SJSA1 (cell line): ENCODE measurements at regions not wholly inside any gene's neighbourhood (a gene's known extent, or its start where the extent isn't known, plus 50 kb on each side); places are given as distances from the start of the nearest gene placed in this dataset.

Experiments used
- DNase-seq, 2 experiments: peaks; one replicate each; pipeline ENCODE4 v3.0.0-alpha.2; 2015 to 2020; ENCODE audit warnings: low spot score in 2 of 2, low read depth in 1 of 2
- H3K27ac ChIP-seq: fragments of 250-450 bp; sonication (Bioruptor Pico); 2 replicates; pipeline ENCODE4 v1.5.1; 2020; ENCODE audit warnings: mild to moderate bottlenecking, moderate library complexity
- H3K27me3 ChIP-seq: fragments of 250-450 bp; sonication (Bioruptor Pico); replicated peaks from 2 replicates; pipeline ENCODE4 v1.5.1; 2020; ENCODE audit warnings: mild to moderate bottlenecking, moderate library complexity
- H3K36me3 ChIP-seq: fragments of 250-450 bp; sonication (Bioruptor Pico); 2 replicates; pipeline ENCODE4 v1.5.1; 2020; ENCODE audit warnings: mild to moderate bottlenecking
- H3K4me1 ChIP-seq: fragments of 250-450 bp; sonication (Bioruptor Pico); replicated peaks from 2 replicates; pipeline ENCODE4 v1.6.1; 2021; ENCODE audit warnings: mild to moderate bottlenecking
- H3K4me3 ChIP-seq: fragments of 250-450 bp; sonication (Bioruptor Pico); 2 replicates; pipeline ENCODE4 v1.5.1; 2020; ENCODE audit warnings: mild to moderate bottlenecking
- H3K9me3 ChIP-seq: fragments of 250-450 bp; sonication (Bioruptor Pico); replicated peaks from 2 replicates; pipeline ENCODE4 v1.5.1; 2020; ENCODE audit warnings: mild to moderate bottlenecking

DNA sequence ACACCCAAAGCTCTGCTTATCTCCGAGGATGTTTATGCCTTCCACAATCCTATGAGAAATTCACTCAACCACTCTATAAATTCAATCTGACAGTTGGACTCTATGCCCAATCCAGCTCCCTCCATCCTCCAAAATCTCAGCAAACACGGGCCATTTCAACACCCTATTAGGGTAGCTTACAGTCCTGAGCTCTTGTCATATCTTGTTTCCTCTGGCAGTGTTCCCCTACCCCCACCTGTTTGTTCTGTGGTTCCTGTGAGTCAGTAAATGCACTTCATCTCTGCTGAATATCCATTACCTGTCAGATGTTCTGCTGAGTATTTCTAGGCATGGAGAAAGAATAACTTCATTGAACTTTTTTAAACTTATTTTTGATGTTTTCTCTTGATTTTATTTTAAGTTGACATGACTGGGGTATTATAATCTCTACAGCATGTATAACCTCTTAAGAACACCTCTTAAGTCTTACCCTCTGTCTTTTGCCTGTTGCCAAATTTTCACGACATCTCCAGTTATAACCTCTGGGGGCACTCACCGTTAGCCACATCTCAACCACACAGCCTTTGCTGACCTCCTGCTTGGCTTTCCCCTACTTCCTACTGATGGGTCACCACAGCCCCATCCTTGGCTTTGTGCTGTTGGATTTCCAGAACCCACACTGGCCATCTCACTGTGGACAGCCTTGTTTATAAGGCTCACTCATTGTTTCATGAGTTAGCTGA lies 317.0 kb upstream of the TMPO start:
- no peak overlapping the region for H3K4me3 ChIP-seq
- no peak for DNase-seq
- no peaks in the 10 kb centered on the region for H3K9me3 ChIP-seq
- no peaks in the 10 kb centered on the region for H3K36me3 ChIP-seq
- no peak overlapping the region for H3K27ac ChIP-seq
- no peaks in the 10 kb centered on the region for H3K4me1 ChIP-seq
- H3K27me3 ChIP-seq: no peaks in the 10 kb centered on the region

- no peaks in the 10 kb centered on the region for H3K9me3 ChIP-seq
Measured at GRCh38 chr12:98208816-98209215, 306.6 kb upstream of the TMPO start.

GRCh38 chr12:98211909-98212695 lies 303.3 kb upstream of the TMPO start:
- Histone ChIP-seq H3K4me1 (no peaks in the 10 kb centered on the region), H3K36me3 (no peaks in the 10 kb centered on the region), H3K27ac (no peak overlapping the region), H3K27me3 (no peaks in the 10 kb centered on the region), H3K9me3 (no peaks in the 10 kb centered on the region), H3K4me3 (no peak overlapping the region)
- DNase-seq: no peak

More at GRCh38 chr12:98208816-98209215, 306.6 kb upstream of the TMPO start:
- no peak overlapping the region for H3K4me3 ChIP-seq
- no peak for DNase-seq
- no peaks in the 10 kb centered on the region for H3K36me3 ChIP-seq
- no peaks in the 10 kb centered on the region for H3K27me3 ChIP-seq
- H3K4me1 ChIP-seq: no peaks in the 10 kb centered on the region
- no peak overlapping the region for H3K27ac ChIP-seq

GRCh38 chr12:98213556-98213955 lies 301.8 kb upstream of the TMPO start:
- Histone ChIP-seq H3K27ac (no peak overlapping the region), H3K9me3 (no peaks in the 10 kb centered on the region), H3K4me3 (no peak overlapping the region), H3K36me3 (no peaks in the 10 kb centered on the region), H3K27me3 (no peaks in the 10 kb centered on the region), H3K4me1 (no peaks in the 10 kb centered on the region)
- no peak for DNase-seq

DNA sequence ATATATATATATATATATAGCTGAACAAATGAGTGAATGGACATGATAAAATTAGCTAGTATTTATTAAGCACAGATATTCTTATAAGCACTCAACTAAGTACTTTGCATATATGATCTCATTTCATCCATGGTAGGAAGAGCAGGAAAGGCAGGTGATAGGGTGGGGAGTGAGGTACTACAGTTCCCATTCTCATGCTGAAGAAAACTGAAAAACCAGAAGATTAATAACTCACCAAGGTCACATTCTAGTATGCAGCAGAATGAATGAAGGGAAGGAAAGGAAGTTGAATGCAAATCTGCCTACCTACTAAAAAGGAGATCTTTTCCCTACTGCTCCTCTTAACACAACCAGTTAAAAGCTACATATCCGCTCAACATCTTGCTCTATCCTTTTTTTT lies 298.1 kb upstream of the TMPO start:
- Histone ChIP-seq H3K9me3 (no peaks in the 10 kb centered on the region), H3K4me3 (no peak overlapping the region), H3K36me3 (no peaks in the 10 kb centered on the region), H3K4me1 (no peaks in the 10 kb centered on the region), H3K27ac (no peak overlapping the region), H3K27me3 (no peaks in the 10 kb centered on the region)
- DNase-seq: no peak

- no peaks in the 10 kb centered on the region for H3K27me3 ChIP-seq
- H3K4me1 ChIP-seq: no peaks in the 10 kb centered on the region
- no peak overlapping the region for H3K27ac ChIP-seq
- no peaks in the 10 kb centered on the region for H3K36me3 ChIP-seq
- no peaks in the 10 kb centered on the region for H3K9me3 ChIP-seq
- no peak overlapping the region for H3K4me3 ChIP-seq
- no peak for DNase-seq
Measured at GRCh38 chr12:98220636-98221035, 294.8 kb upstream of the TMPO start.

DNA sequence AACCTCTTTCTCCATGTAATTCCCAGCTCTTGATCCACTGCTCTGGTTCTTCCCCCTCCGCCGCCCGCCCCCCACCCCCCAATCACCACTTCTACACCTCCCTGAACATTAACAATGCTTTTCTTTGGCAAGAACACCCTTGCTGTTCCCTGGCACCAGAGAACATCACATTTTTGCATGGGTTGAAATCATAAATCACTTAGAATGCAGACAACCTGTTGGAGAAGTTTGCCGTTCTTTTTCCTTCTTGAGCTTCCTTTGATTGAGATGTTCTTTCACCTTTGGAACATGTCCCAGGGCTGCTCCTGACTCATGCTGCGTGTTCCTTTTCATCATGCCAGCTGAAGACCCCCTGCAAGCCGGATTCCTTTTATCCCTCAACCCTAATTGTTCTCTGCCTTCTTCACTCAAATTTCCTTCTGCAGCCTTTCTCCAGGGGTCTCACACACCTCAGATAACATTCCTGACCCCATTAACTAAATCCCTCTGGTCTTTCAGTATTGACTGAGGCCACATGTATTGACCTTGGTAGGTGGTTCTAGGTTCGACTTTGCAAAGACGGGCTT lies 294.1 kb upstream of the TMPO start:
- DNase-seq: no peak
- Histone ChIP-seq H3K9me3 (no peaks in the 10 kb centered on the region), H3K4me1 (no peaks in the 10 kb centered on the region), H3K36me3 (no peaks in the 10 kb centered on the region), H3K27me3 (no peaks in the 10 kb centered on the region), H3K27ac (no peak overlapping the region), H3K4me3 (no peak overlapping the region)

- no peaks in the 10 kb centered on the region for H3K27me3 ChIP-seq
- no peak for DNase-seq
- H3K4me3 ChIP-seq: no peak overlapping the region
- no peaks in the 10 kb centered on the region for H3K36me3 ChIP-seq
- H3K9me3 ChIP-seq: no peaks in the 10 kb centered on the region
- no peaks in the 10 kb centered on the region for H3K4me1 ChIP-seq
- H3K27ac ChIP-seq: no peak overlapping the region
Measured at GRCh38 chr12:98222135-98222534, 293.3 kb upstream of the TMPO start.

GRCh38 chr12:98224584-98225221 lies 290.7 kb upstream of the TMPO start:
- no peak overlapping the region for H3K4me3 ChIP-seq
- DNase-seq: no peak
- no peaks in the 10 kb centered on the region for H3K36me3 ChIP-seq
- no peaks in the 10 kb centered on the region for H3K9me3 ChIP-seq
- no peaks in the 10 kb centered on the region for H3K4me1 ChIP-seq
- H3K27me3 ChIP-seq: no peaks in the 10 kb centered on the region
- H3K27ac ChIP-seq: no peak overlapping the region

DNA sequence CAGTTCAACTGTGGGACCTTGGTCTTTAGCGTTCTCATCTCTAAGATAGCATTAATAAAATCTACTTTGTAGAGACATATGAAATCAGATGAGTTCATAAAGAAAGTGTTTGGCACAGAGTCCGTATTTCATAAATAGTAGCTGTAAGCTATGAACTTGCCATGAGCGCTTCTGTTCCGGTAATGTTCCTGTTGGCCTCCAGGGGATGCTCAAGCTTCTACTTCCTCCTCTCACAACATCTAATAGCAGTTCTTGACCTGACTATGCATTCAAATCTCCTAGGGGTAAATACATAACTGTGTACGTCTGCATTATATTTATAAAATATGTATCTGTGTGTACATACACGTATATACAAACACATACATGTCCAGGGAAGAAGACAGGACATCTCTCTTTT lies 288.2 kb upstream of the TMPO start:
- Histone ChIP-seq H3K27ac (no peak overlapping the region), H3K4me3 (no peak overlapping the region), H3K27me3 (no peaks in the 10 kb centered on the region), H3K9me3 (no peaks in the 10 kb centered on the region), H3K4me1 (no peaks in the 10 kb centered on the region), H3K36me3 (no peaks in the 10 kb centered on the region)
- peak in 1 of 2 experiments; percentile 3 for DNase-seq

GRCh38 chr12:98228683-98229539 lies 286.5 kb upstream of the TMPO start:
- Histone ChIP-seq H3K9me3 (no peaks in the 10 kb centered on the region), H3K4me3 (no peak overlapping the region), H3K4me1 (no peaks in the 10 kb centered on the region), H3K27ac (no peak overlapping the region), H3K36me3 (no peaks in the 10 kb centered on the region), H3K27me3 (no peaks in the 10 kb centered on the region)
- DNase-seq: no peak

DNA sequence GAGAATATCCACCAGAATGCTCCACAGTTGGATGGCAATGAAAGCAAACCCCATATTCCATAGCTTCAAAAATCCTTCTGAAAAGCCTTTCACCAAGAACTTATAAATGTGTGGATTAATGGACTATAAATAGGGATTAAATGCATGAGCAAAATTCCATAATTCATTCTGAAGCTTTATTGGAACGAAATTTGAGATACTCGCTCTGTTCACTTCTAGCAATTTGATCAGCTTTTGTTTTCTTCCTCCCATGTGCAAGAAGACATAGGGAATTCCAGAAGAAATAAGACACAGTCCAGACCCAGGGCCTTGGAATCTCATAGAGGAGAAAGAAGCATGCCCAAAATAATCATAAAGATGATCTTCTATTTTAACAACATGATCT lies 285.9 kb upstream of the TMPO start:
- Histone ChIP-seq H3K4me3 (no peak overlapping the region), H3K9me3 (no peaks in the 10 kb centered on the region), H3K27ac (no peak overlapping the region)

DNA sequence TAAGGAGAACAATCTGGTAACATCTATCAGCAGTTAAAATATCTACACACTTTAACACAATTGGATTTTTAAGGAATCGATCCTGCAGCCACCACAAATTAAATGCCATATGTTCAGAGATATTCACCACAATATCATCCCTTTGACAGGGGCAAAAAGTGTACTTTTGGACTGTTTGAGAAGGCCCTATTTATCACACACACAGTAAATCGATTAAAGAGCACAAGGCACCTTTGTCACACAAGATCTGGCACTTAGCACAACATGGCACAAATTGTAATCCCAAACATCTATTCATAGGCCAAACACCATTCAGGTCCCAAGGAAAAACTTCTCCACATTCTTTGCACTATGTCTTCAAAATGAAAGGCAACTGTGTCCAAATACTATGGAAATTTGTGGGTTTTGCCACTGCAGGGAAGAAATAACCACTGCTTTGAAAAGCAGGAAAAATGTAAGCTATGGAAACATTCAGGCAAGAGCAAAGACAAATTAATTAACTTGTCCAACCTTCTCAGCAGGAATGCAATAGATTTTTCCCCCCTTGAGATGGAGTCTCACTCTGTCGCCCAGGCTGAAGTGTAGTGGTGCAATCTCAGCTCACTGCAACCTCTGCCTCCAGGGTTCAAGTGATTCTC lies 282.5 kb upstream of the TMPO start:
- Histone ChIP-seq H3K9me3 (no peaks in the 10 kb centered on the region), H3K27ac (no peak overlapping the region), H3K4me1 (no peaks in the 10 kb centered on the region), H3K4me3 (no peak overlapping the region), H3K36me3 (no peaks in the 10 kb centered on the region), H3K27me3 (no peaks in the 10 kb centered on the region)
- DNase-seq: no peak

More for the DNA sequence above, 285.9 kb upstream of the TMPO start:
- no peaks in the 10 kb centered on the region for H3K4me1 ChIP-seq
- DNase-seq: no peak
- no peaks in the 10 kb centered on the region for H3K36me3 ChIP-seq
- H3K27me3 ChIP-seq: no peaks in the 10 kb centered on the region
